Muscle layer of duodenum (tissue), 2 donors: ENCODE measurements at regions not wholly inside any gene's neighbourhood (a gene's known extent, or its start where the extent isn't known, plus 50 kb on each side); places are given as distances from the start of the nearest gene placed in this dataset.
A peak's percentile ranks its signal among the peaks of the same experiment; 100 is the strongest.

Source experiments
- H3K27ac ChIP-seq: one replicate; pipeline ENCODE4 v1.7.0; 2013; ENCODE audit warnings: mild to moderate bottlenecking, low read length
- H3K27me3 ChIP-seq: one replicate; pipeline ENCODE4 v1.7.0; 2013; ENCODE audit warnings: low read depth, mild to moderate bottlenecking, control low read depth, low read length
- H3K36me3 ChIP-seq, 2 donors: one replicate each; pipeline ENCODE4 v1.7.0; 2013; ENCODE audit warnings: low read length in 2 of 2, control low read depth in 1 of 2, mild to moderate bottlenecking in 1 of 2; ENCODE audit not compliant: insufficient read depth in 2 of 2, control insufficient read depth in 1 of 2
- H3K4me1 ChIP-seq, 2 donors: one replicate each; pipeline ENCODE4 v1.7.0; 2013; ENCODE audit warnings: low read length in 2 of 2, mild to moderate bottlenecking in 2 of 2, control low read depth in 1 of 2, moderate library complexity in 1 of 2; ENCODE audit not compliant: insufficient read depth in 2 of 2, control insufficient read depth in 1 of 2
- H3K4me3 ChIP-seq, 2 donors: one replicate each; pipeline ENCODE4 v1.7.0; 2013; ENCODE audit warnings: low read length in 2 of 2, low read depth in 1 of 2, mild to moderate bottlenecking in 1 of 2
- H3K9me3 ChIP-seq, 2 donors: one replicate each; pipeline ENCODE4 v1.7.0; 2013; ENCODE audit warnings: low read length in 2 of 2, control low read depth in 1 of 2, mild to moderate bottlenecking in 1 of 2; ENCODE audit not compliant: control insufficient read depth in 1 of 2
- donor health status: healthy.

GRCh38 chr6:18785810-18786490 is 398.8 kb downstream of the RNF144B start:
- H3K27ac ChIP-seq, result no peak overlapping the region

GRCh38 chr6:18792866-18793265 is 405.7 kb downstream of the RNF144B start:
- H3K4me3 ChIP-seq, result no peak overlapping the region
- H3K27me3 ChIP-seq, result no peaks in the 10 kb centered on the region
- no peaks in the 10 kb centered on the region for H3K9me3 ChIP-seq
- H3K36me3 ChIP-seq, result no peaks in the 10 kb centered on the region
- H3K27ac ChIP-seq, result no peak overlapping the region
- H3K4me1 ChIP-seq, result no peaks in the 10 kb centered on the region

More at GRCh38 chr6:18785810-18786490, 398.8 kb downstream of the RNF144B start:
- Histone ChIP-seq H3K9me3 (no peaks in the 10 kb centered on the region), H3K4me1 (no peaks in the 10 kb centered on the region), H3K36me3 (no peaks in the 10 kb centered on the region), H3K4me3 (no peak overlapping the region), H3K27me3 (no peaks in the 10 kb centered on the region)

GRCh38 chr6:18795726-18796125 is 408.6 kb downstream of the RNF144B start:
- Histone ChIP-seq H3K4me1 (no peaks in the 10 kb centered on the region), H3K36me3 (no peaks in the 10 kb centered on the region), H3K27me3 (no peaks in the 10 kb centered on the region)

GRCh38 chr6:18820725-18821124 is 433.6 kb downstream of the RNF144B start:
- H3K27me3 ChIP-seq, result no peaks in the 10 kb centered on the region
- H3K9me3 ChIP-seq, result peaks cover 6 to 19% of the 10 kb centered on the region in 2 donors
- no peak overlapping the region for H3K4me3 ChIP-seq
- no peak overlapping the region for H3K27ac ChIP-seq
- H3K4me1 ChIP-seq, result no peaks in the 10 kb centered on the region
- peaks cover 0 to 5% of the 10 kb centered on the region in 2 donors for H3K36me3 ChIP-seq

More at GRCh38 chr6:18795726-18796125, 408.6 kb downstream of the RNF144B start:
- Histone ChIP-seq H3K4me3 (no peak overlapping the region), H3K9me3 (no peaks in the 10 kb centered on the region), H3K27ac (no peak overlapping the region)

GRCh38 chr6:18823782-18824386 is 436.7 kb downstream of the RNF144B start:
- Histone ChIP-seq H3K4me3 (peak overlapping the region in 1 of 2 donors; percentile 30), H3K27ac (no peak overlapping the region), H3K27me3 (no peaks in the 10 kb centered on the region), H3K4me1 (no peaks in the 10 kb centered on the region), H3K9me3 (peaks cover 6 to 19% of the 10 kb centered on the region in 2 donors), H3K36me3 (peaks cover 0 to 5% of the 10 kb centered on the region in 2 donors)

GRCh38 chr6:18829272-18829870 is 442.2 kb downstream of the RNF144B start:
- Histone ChIP-seq H3K27ac (no peak overlapping the region), H3K4me3 (no peak overlapping the region), H3K4me1 (no peaks in the 10 kb centered on the region), H3K9me3 (no peaks in the 10 kb centered on the region), H3K36me3 (no peaks in the 10 kb centered on the region), H3K27me3 (no peaks in the 10 kb centered on the region)

- no peak overlapping the region for H3K4me3 ChIP-seq
- no peaks in the 10 kb centered on the region for H3K27me3 ChIP-seq
- H3K4me1 ChIP-seq, result no peaks in the 10 kb centered on the region
- H3K36me3 ChIP-seq, result no peaks in the 10 kb centered on the region
- H3K27ac ChIP-seq, result no peak overlapping the region
- H3K9me3 ChIP-seq, result no peaks in the 10 kb centered on the region
Measured at GRCh38 chr6:18835976-18836375, 448.8 kb downstream of the RNF144B start.

- H3K27me3 ChIP-seq, result no peaks in the 10 kb centered on the region
- no peak overlapping the region for H3K27ac ChIP-seq
- H3K4me3 ChIP-seq, result no peak overlapping the region
- no peaks in the 10 kb centered on the region for H3K4me1 ChIP-seq
- H3K9me3 ChIP-seq, result no peaks in the 10 kb centered on the region
- no peaks in the 10 kb centered on the region for H3K36me3 ChIP-seq
Measured at GRCh38 chr6:18837013-18837412, 449.9 kb downstream of the RNF144B start.

- no peaks in the 10 kb centered on the region for H3K27me3 ChIP-seq
- H3K36me3 ChIP-seq, result no peaks in the 10 kb centered on the region
Measured at GRCh38 chr6:18842534-18842933, 455.4 kb downstream of the RNF144B start.

GRCh38 chr6:18845896-18846295 is 458.7 kb downstream of the RNF144B start:
- no peaks in the 10 kb centered on the region for H3K36me3 ChIP-seq
- no peaks in the 10 kb centered on the region for H3K9me3 ChIP-seq
- no peak overlapping the region for H3K4me3 ChIP-seq
- H3K27ac ChIP-seq, result no peak overlapping the region
- H3K27me3 ChIP-seq, result no peaks in the 10 kb centered on the region
- no peaks in the 10 kb centered on the region for H3K4me1 ChIP-seq

More at GRCh38 chr6:18842534-18842933, 455.4 kb downstream of the RNF144B start:
- Histone ChIP-seq H3K9me3 (no peaks in the 10 kb centered on the region), H3K4me3 (no peak overlapping the region), H3K4me1 (no peaks in the 10 kb centered on the region), H3K27ac (no peak overlapping the region)

- Histone ChIP-seq H3K27ac (no peak overlapping the region), H3K4me1 (no peaks in the 10 kb centered on the region), H3K36me3 (no peaks in the 10 kb centered on the region), H3K9me3 (no peaks in the 10 kb centered on the region), H3K27me3 (no peaks in the 10 kb centered on the region), H3K4me3 (no peak overlapping the region)
Measured at GRCh38 chr6:18846327-18846726, 459.2 kb downstream of the RNF144B start.
